Esophagus squamous epithelium (tissue), 5 donors: ENCODE measurements at regions not wholly inside any gene's neighbourhood (a gene's known extent, or its start where the extent isn't known, plus 50 kb on each side); places are given as distances from the start of the nearest gene placed in this dataset.

Experiments
- DNase-seq: peaks from one replicate; lab custom pipeline; 2025; lab: John Stamatoyannopoulos, UW
- H3K27ac ChIP-seq, 4 donors: fragments of 200-600 bp; sonication (generic); one replicate each; pipeline ENCODE4 v1.5.1; 2016 to 2019; ENCODE audit warnings: mild to moderate bottlenecking in 1 of 4
- H3K27me3 ChIP-seq, 4 donors: fragments of 200-600 bp; sonication (generic); 1 replicate in 3 of 4; 2 replicates in 1 of 4; pipeline versions ENCODE4 v1.5.1 to v1.6.0; 2017 to 2021; ENCODE audit warnings: antibody characterized with exemption in 1 of 4
- H3K36me3 ChIP-seq, 3 donors: fragments of 200-600 bp; sonication (generic); one replicate each; pipeline ENCODE4 v1.5.1; 2016 to 2019
- H3K4me1 ChIP-seq, 3 donors: fragments of 200-600 bp; sonication (generic); one replicate each; pipeline ENCODE4 v1.5.1; 2017 to 2019
- H3K4me3 ChIP-seq, 4 donors: fragments of 200-600 bp; sonication (generic); 1 replicate in 3 of 4; 2 replicates in 1 of 4; pipeline ENCODE4 v1.5.1; 2016 to 2019; ENCODE audit warnings: mild to moderate bottlenecking in 2 of 4, moderate library complexity in 1 of 4
- H3K9me3 ChIP-seq, 3 donors: fragments of 200-600 bp; sonication (generic); one replicate each; pipeline ENCODE4 v1.5.1; 2016 to 2019
- POLR2A ChIP-seq, 4 donors: fragments of 450-650 bp; IDR thresholded peaks; one replicate each; pipeline ENCODE4 v1.6.1; 2017; ENCODE audit warnings: antibody characterized with exemption in 4 of 4, mild to moderate bottlenecking in 4 of 4, moderate library complexity in 3 of 4
- WGBS, 2 donors: methylation state at CpG; one replicate each; pipeline ENCODE4 v1.1.5; 2018; 5-methylcytosine and 5-hydroxymethylcytosine counted together
- intact Hi-C: fragments of 100-400 bp; cut with DNase I; formaldehyde crosslinking; loops from one replicate; pipeline ENCODE4 v1.15.0; 2022
- TF ChIP-seq, protein P1 (sequence below), 6 experiments: fragments of 450-650 bp in 4 of 6; fragments of 200-600 bp in 2 of 6; sonication (generic) in 2 of 6; IDR thresholded peaks; one replicate each; pipeline ENCODE4 v1.5.1; 2016 to 2019; ENCODE audit warnings: antibody characterized with exemption in 6 of 6, mild to moderate bottlenecking in 4 of 6, moderate library complexity in 4 of 6
- donor health status: DM: yes; HTN: yes; CAD: no.

DNA sequence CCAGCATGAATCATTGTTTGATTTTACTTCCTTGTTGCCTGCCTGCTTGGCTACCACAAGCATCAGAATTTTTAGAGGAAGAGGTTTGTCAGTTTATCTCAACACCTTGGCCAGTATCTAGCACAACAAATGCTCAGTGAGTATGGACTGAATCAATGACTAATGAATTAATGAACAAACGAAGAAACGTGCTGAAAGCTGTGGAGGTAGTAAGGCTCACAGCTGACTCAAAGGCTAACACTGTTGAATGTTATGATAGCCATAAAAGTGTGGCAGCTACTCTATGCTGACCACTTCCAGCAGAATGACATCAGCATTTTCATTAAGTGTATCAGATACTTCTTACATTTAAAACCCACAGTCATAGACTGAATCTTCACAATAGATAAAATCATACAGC is 543.4 kb downstream of the IRS1 start:
- WGBS, 2 donors = 15 to 39% methylated on average over 2 of the region's 2 CpGs
- H3K9me3 ChIP-seq = no peaks in the 10 kb centered on the region
- no peaks in the 10 kb centered on the region for H3K27me3 ChIP-seq
- intact Hi-C loops = no loop called here
- no peaks in the 10 kb centered on the region for H3K4me1 ChIP-seq
- no peaks in the 10 kb centered on the region for H3K36me3 ChIP-seq
- no peak for TF ChIP-seq POLR2A (IDR thresholded peaks at IDR 0.05)
- TF ChIP-seq, protein P1, sequence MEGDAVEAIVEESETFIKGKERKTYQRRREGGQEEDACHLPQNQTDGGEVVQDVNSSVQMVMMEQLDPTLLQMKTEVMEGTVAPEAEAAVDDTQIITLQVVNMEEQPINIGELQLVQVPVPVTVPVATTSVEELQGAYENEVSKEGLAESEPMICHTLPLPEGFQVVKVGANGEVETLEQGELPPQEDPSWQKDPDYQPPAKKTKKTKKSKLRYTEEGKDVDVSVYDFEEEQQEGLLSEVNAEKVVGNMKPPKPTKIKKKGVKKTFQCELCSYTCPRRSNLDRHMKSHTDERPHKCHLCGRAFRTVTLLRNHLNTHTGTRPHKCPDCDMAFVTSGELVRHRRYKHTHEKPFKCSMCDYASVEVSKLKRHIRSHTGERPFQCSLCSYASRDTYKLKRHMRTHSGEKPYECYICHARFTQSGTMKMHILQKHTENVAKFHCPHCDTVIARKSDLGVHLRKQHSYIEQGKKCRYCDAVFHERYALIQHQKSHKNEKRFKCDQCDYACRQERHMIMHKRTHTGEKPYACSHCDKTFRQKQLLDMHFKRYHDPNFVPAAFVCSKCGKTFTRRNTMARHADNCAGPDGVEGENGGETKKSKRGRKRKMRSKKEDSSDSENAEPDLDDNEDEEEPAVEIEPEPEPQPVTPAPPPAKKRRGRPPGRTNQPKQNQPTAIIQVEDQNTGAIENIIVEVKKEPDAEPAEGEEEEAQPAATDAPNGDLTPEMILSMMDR (IDR thresholded peaks at IDR 0.05) = no peak
- H3K4me3 ChIP-seq = no peak overlapping the region
- no peak for DNase-seq
- H3K27ac ChIP-seq = no peak overlapping the region

DNA sequence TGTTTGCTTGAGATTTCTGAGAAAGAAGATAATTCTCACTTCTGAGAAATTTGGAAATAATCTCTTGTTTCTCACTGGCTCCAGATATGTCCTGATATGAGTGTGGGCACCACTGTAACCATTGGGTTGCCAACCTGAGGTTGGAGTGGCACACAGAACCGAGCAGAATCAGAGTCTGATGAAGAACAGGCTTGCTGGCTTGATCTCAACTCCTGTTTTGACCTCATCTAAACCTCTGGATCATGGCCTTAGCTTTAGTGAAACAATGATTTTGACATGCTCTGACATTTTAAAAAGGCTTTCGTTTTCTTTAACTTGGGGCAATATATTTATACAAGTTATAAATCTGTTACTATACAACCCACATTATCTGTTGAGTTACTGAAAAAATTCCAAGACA is 548.0 kb downstream of the IRS1 start:
- TF ChIP-seq, protein P1 (IDR thresholded peaks at IDR 0.05) = no peak
- no peak for TF ChIP-seq POLR2A (IDR thresholded peaks at IDR 0.05)
- H3K27me3 ChIP-seq = no peaks in the 10 kb centered on the region
- no peaks in the 10 kb centered on the region for H3K36me3 ChIP-seq
- no peak overlapping the region for H3K4me3 ChIP-seq
- no peaks in the 10 kb centered on the region for H3K4me1 ChIP-seq
- WGBS, 2 donors = 17 to 29% methylated on average over 2 of the region's 2 CpGs
- H3K27ac ChIP-seq = no peak overlapping the region
- intact Hi-C loops = no loop called here
- DNase-seq = no peak
- no peaks in the 10 kb centered on the region for H3K9me3 ChIP-seq

DNA sequence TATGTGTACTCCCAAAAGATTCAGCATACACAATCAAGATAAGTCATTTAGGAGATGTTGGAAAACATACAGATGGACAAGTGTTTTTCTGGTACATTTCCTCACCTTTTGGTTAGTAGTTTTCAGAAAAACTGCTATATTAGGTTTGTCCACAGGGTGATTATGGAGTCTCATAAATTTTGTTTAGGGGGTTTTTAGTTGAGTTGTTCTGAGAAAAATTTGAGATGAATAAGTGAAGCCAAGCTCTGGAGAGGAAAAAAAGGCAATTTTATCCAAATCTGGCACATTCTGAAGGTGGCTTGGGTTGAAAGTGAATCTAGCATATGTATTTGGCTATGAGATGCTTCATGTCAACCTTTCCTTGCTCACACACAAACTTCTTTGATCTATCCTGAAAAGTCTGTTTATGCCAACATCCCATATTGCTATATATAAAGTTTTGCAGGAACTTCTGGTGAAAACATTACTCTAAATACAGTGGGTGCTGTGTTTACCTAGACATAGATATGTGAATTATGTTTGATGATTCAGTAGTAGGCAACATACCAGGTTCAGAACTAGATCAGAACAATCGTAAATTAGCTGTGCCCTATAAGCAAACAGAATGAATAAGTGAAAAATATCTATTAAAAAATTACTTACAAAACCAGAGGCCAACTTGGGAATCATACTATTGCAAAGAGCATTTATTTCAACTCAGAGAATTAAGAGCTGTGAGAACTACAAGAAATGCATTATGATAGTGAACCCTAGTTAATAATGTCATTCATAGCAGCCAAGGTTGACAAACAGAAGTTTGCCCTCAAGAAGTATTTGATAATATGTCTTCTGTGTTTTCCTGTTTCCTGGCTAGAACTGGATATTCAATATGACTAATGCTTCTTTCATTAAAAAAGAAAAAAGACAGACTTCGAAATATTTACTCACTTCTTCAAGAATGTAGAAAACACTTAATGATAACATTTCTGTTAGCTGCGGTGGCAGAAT is 552.0 kb downstream of the IRS1 start:
- WGBS, 2 donors = 30 to 35% methylated on average over 3 of the region's 3 CpGs
- Histone ChIP-seq H3K4me3 (no peak overlapping the region), H3K27ac (no peak overlapping the region), H3K4me1 (no peaks in the 10 kb centered on the region), H3K36me3 (no peaks in the 10 kb centered on the region), H3K9me3 (peaks cover 0 to 12% (median 0%) of the 10 kb centered on the region in 3 donors), H3K27me3 (no peaks in the 10 kb centered on the region)
- intact Hi-C loops = no loop called here
- DNase-seq = no peak
- no peak for TF ChIP-seq POLR2A (IDR thresholded peaks at IDR 0.05)
- TF ChIP-seq, protein P1 (IDR thresholded peaks at IDR 0.05) = no peak

DNA sequence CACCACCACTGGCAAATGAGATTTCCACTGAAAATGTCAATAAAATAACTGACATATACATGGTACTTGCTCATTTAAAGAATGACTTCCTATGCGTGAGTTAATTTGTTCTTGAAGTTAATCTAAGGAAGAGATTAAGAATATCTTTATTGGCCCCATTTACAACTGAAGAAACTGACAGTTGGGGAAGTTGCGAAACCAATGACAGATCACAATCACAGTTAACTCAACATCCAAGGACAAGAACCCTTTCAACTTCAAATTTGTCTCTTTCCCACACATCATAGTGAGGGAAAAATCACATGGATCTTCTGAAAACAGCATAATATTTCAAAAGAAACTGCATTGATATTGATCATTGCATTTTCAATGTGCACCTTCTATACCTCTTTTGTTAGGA is 565.4 kb downstream of the IRS1 start:
- no peak for TF ChIP-seq POLR2A (IDR thresholded peaks at IDR 0.05)
- TF ChIP-seq, protein P1 (IDR thresholded peaks at IDR 0.05) = no peak
- no peaks in the 10 kb centered on the region for H3K9me3 ChIP-seq
- H3K4me3 ChIP-seq = no peak overlapping the region
- H3K27me3 ChIP-seq = no peaks in the 10 kb centered on the region
- intact Hi-C loops = no loop called here
- DNase-seq = no peak
- WGBS, 2 donors = 79 to 92% methylated on average over 2 of the region's 2 CpGs
- H3K27ac ChIP-seq = no peak overlapping the region
- H3K4me1 ChIP-seq = no peaks in the 10 kb centered on the region
- H3K36me3 ChIP-seq = no peaks in the 10 kb centered on the region

DNA sequence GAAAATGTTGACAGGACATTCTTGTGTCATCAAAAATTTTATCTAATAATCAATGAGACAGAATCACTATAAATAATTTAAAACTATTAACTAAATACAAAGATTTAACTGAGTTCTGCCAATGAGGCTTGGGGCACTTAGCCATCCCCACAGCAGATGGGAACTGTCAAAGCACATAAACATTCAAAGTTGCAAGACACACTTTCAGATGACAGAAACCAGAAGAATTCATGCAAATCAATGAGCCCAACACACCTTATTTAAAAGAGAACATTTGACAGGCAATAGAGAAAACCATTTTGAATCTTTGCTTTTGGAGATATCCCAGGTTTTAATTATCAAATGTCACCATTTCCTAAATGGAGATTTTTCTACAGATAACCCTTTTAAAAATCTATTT is 566.2 kb downstream of the IRS1 start:
- Histone ChIP-seq H3K27me3 (no peaks in the 10 kb centered on the region), H3K9me3 (no peaks in the 10 kb centered on the region), H3K36me3 (no peaks in the 10 kb centered on the region), H3K27ac (no peak overlapping the region), H3K4me1 (no peaks in the 10 kb centered on the region), H3K4me3 (no peak overlapping the region)
- no peak for DNase-seq
- TF ChIP-seq, protein P1 (IDR thresholded peaks at IDR 0.05) = no peak
- TF ChIP-seq POLR2A (IDR thresholded peaks at IDR 0.05) = no peak
- intact Hi-C loops = no loop called here
